Panc1 (cell line): ENCODE measurements at regions not wholly inside any gene's neighbourhood (a gene's known extent, or its start where the extent isn't known, plus 50 kb on each side); places are given as distances from the start of the nearest gene placed in this dataset.
"Not testable (repeated sequence)": the region's sequence is repeated elsewhere in the genome, so short reads cannot be mapped to it uniquely, and the experiment has no call there.

Experiments used
- ATAC-seq: fragments of 200-7000 bp; cut with Tn5 transposase; 2 replicates; pipeline ENCODE4 v1.9.1; 2020; ENCODE audit warnings: mild to moderate bottlenecking, moderate library complexity
- BruUV-seq: library from RNA; stranded (reverse); fragments of 400-500 nt; replicated peaks from 2 replicates; lab custom pipeline; 2021; lab: Mats Ljungman, UMichigan
- CTCF ChIA-PET: fragments of 300-600 bp; sonication (Branson Sonifier 250); formaldehyde crosslinking; loops from one replicate; lab custom pipeline; 2022; ENCODE audit warnings: antibody characterized with exemption; lab: Charles Lee
- POLR2A ChIA-PET: fragments of 300-600 bp; sonication (Branson Sonifier 250); formaldehyde crosslinking; loops from one replicate; lab custom pipeline; 2022; ENCODE audit warnings: antibody characterized with exemption; lab: Charles Lee
- DNase-seq: peaks from one replicate; pipeline ENCODE4 v3.0.0-alpha.2; 2010; ENCODE audit warnings: low read depth, low spot score
- H3K27ac ChIP-seq: 2 replicates; pipeline ENCODE4 v1.5.1; 2011; ENCODE audit warnings: mild to moderate bottlenecking, low read length, inconsistent platforms
- H3K27me3 ChIP-seq: fragments of 200-500 bp; sonication (Bioruptor generic); 2 replicates; pipeline ENCODE4 v1.6.0; 2014; ENCODE audit warnings: low read length, inconsistent platforms; ENCODE audit not compliant: control insufficient read depth, insufficient read depth
- H3K36me3 ChIP-seq: fragments of 200-500 bp; sonication (Bioruptor generic); 2 replicates; pipeline ENCODE4 v1.5.1; 2014; ENCODE audit warnings: inconsistent platforms, mild to moderate bottlenecking, low read length, moderate library complexity; ENCODE audit not compliant: control insufficient read depth, insufficient read depth
- H3K4me1 ChIP-seq: 2 replicates; pipeline ENCODE4 v1.5.1; 2011; ENCODE audit warnings: inconsistent platforms, mild to moderate bottlenecking, low read length, moderate library complexity; ENCODE audit not compliant: control insufficient read depth, insufficient read depth
- H3K4me3 ChIP-seq, 2 experiments: 2 replicates each; pipeline ENCODE4 v1.5.1; 2011 to 2012; ENCODE audit warnings: low read depth in 2 of 2, low read length in 2 of 2, mild to moderate bottlenecking in 2 of 2, inconsistent platforms in 1 of 2, moderate library complexity in 1 of 2
- H3K9me3 ChIP-seq: fragments of 200-500 bp; sonication (Bioruptor generic); 2 replicates; pipeline ENCODE4 v1.5.1; 2014; ENCODE audit warnings: low read depth, mild to moderate bottlenecking, inconsistent platforms, low read length, moderate library complexity; ENCODE audit not compliant: control insufficient read depth, insufficient read depth
- in situ Hi-C: cut with HindIII; loops from 2 replicates; pipeline ENCODE4 v1.10.0; 2016; ENCODE audit warnings: low sequenced_read_pairs, low pct_unique_long_range_greater_than_20kb
- intact Hi-C: fragments of 100-400 bp; cut with micrococcal nuclease; formaldehyde crosslinking; loops from one replicate; pipeline ENCODE4 v1.10.0; 2022; ENCODE audit not compliant: unreplicated experiment

GRCh38 chr16:29136046-29136696 lies 151.3 kb downstream of the LAT start:
- CTCF ChIA-PET, ATAC-seq, H3K4me3 ChIP-seq, intact Hi-C loops, in situ Hi-C loops, H3K27ac ChIP-seq, DNase-seq, POLR2A ChIA-PET, H3K9me3 ChIP-seq, H3K36me3 ChIP-seq, BruUV-seq, H3K27me3 ChIP-seq, H3K4me1 ChIP-seq: not testable (repeated sequence)

- H3K9me3 ChIP-seq, H3K27me3 ChIP-seq, ATAC-seq, DNase-seq, in situ Hi-C loops, H3K36me3 ChIP-seq, POLR2A ChIA-PET, H3K4me1 ChIP-seq, BruUV-seq, H3K27ac ChIP-seq, CTCF ChIA-PET, H3K4me3 ChIP-seq, intact Hi-C loops: not testable (repeated sequence)
These were observed 150.2 kb downstream of the LAT start for GRCh38 chr16:29135098-29135497.

GRCh38 chr16:29133681-29134430 lies 149.0 kb downstream of the LAT start:
- H3K4me3 ChIP-seq, intact Hi-C loops, CTCF ChIA-PET, BruUV-seq, ATAC-seq, in situ Hi-C loops, DNase-seq, H3K27me3 ChIP-seq, H3K36me3 ChIP-seq, H3K4me1 ChIP-seq, POLR2A ChIA-PET, H3K27ac ChIP-seq, H3K9me3 ChIP-seq: not testable (repeated sequence)

GRCh38 chr16:29132869-29133268 lies 148.0 kb downstream of the LAT start:
- intact Hi-C loops, CTCF ChIA-PET, H3K4me1 ChIP-seq, H3K27me3 ChIP-seq, BruUV-seq, H3K9me3 ChIP-seq, ATAC-seq, DNase-seq, H3K27ac ChIP-seq, in situ Hi-C loops, H3K36me3 ChIP-seq, H3K4me3 ChIP-seq, POLR2A ChIA-PET: not testable (repeated sequence)

GRCh38 chr16:29132444-29132843 lies 147.6 kb downstream of the LAT start:
- CTCF ChIA-PET, DNase-seq, H3K4me1 ChIP-seq, in situ Hi-C loops, POLR2A ChIA-PET, H3K27ac ChIP-seq, H3K27me3 ChIP-seq, BruUV-seq, H3K9me3 ChIP-seq, intact Hi-C loops, H3K36me3 ChIP-seq, H3K4me3 ChIP-seq: not testable (repeated sequence)
- peak; percentile 54 for ATAC-seq

- ATAC-seq, result 0 out of 2 replicates have a peak, but pooled peaks have one; percentile 6
- H3K9me3 ChIP-seq, H3K4me3 ChIP-seq, H3K36me3 ChIP-seq, in situ Hi-C loops, POLR2A ChIA-PET, H3K27ac ChIP-seq, intact Hi-C loops, CTCF ChIA-PET, H3K27me3 ChIP-seq, DNase-seq, H3K4me1 ChIP-seq, BruUV-seq: not testable (repeated sequence)
These were observed 146.3 kb downstream of the LAT start for GRCh38 chr16:29130901-29131851.
